ENCODE measurements at regions not wholly inside any gene's neighbourhood (a gene's known extent, or its start where the extent isn't known, plus 50 kb on each side); places are given as distances from the start of the nearest gene placed in this dataset.

- no peak for DNase-seq
- WGBS, 3 donors: 78 to 97% (median 95%) methylated on average over 1 of the region's 1 CpG
- Histone ChIP-seq H3K27me3 (no peaks in the 10 kb centered on the region), H3K36me3 (no peaks in the 10 kb centered on the region), H3K4me3 (no peak overlapping the region), H3K9me3 (no peaks in the 10 kb centered on the region), H3K4me1 (ENCODE audit: insufficient read depth) (no peaks in the 10 kb centered on the region), H3K27ac (no peak overlapping the region)
- TF ChIP-seq EP300 (IDR thresholded peaks at IDR 0.05) (no peak), CTCF (IDR thresholded peaks at IDR 0.05) (no peak), POLR2A (IDR thresholded peaks at IDR 0.05) (no peak)
- intact Hi-C loops (cut with DNase I): no loop called here
Measured at GRCh38 chr14:83208341-83208740, 1674.7 kb upstream of the SEL1L start.

GRCh38 chr14:83217492-83217891, 1683.8 kb upstream of the SEL1L start:
- TF ChIP-seq POLR2A (IDR thresholded peaks at IDR 0.05) (no peak), CTCF (IDR thresholded peaks at IDR 0.05) (no peak), EP300 (IDR thresholded peaks at IDR 0.05) (no peak)
- Histone ChIP-seq H3K27me3 (no peaks in the 10 kb centered on the region), H3K4me3 (no peak overlapping the region), H3K9me3 (no peaks in the 10 kb centered on the region), H3K36me3 (no peaks in the 10 kb centered on the region), H3K27ac (no peak overlapping the region), H3K4me1 (ENCODE audit: insufficient read depth) (no peaks in the 10 kb centered on the region)
- no peak for DNase-seq
- intact Hi-C loops (cut with DNase I): no loop called here

DNA sequence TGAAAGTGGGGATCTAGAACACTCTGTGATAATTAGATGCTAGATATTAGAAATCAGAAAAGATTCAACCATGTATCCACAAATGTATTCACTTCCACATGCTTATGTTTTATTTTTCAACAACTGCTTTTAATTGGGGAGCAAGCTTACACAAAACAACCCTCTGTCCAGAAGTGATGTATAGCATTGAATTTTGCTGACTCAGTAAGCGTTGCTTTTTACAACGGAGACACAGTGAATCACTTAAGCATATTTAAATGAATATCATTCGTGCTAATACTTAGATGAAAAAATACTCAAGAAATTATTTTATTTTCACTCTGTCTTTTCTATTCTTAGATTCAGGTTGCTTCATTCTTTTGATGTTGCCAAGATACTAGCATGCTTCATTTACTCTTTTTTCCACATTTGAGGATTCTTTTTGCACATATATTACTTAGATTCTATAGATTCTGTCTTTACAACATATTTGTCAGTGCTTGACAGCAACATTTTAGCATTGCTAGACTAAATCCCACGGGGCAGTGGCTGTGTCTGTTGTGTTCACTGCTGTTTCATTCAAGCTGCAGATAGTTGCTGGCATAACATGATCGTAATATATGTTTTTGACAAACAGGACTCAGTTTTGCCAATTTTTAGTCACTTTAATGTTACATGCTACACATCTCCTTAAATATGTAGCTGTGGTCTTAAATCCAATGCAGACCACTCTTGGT, 1714.4 kb upstream of the SEL1L start:
- H3K27me3 ChIP-seq: no peaks in the 10 kb centered on the region
- DNase-seq: no peak
- no peak overlapping the region for H3K4me3 ChIP-seq
- H3K9me3 ChIP-seq: no peaks in the 10 kb centered on the region
- WGBS, 3 donors: 79 to 82% (median 81%) methylated on average over 5 of the region's 5 CpGs
- no peaks in the 10 kb centered on the region for H3K36me3 ChIP-seq
- intact Hi-C loops (cut with DNase I): no loop called here
- TF ChIP-seq EP300 (IDR thresholded peaks at IDR 0.05) (no peak), CTCF (IDR thresholded peaks at IDR 0.05) (no peak), POLR2A (IDR thresholded peaks at IDR 0.05) (no peak)
- no peaks in the 10 kb centered on the region for H3K4me1 ChIP-seq (ENCODE audit: insufficient read depth)
- no peak overlapping the region for H3K27ac ChIP-seq

GRCh38 chr14:83251402-83251801, 1717.7 kb upstream of the SEL1L start:
- intact Hi-C loops (cut with DNase I): no loop called here
- Histone ChIP-seq H3K4me1 (ENCODE audit: insufficient read depth) (no peaks in the 10 kb centered on the region), H3K4me3 (no peak overlapping the region), H3K36me3 (no peaks in the 10 kb centered on the region), H3K27ac (no peak overlapping the region), H3K9me3 (no peaks in the 10 kb centered on the region), H3K27me3 (no peaks in the 10 kb centered on the region)
- DNase-seq: no peak
- no peak for TF ChIP-seq CTCF (IDR thresholded peaks at IDR 0.05)
- 70 to 85% (median 82%) methylated on average over 2 of the region's 2 CpGs for WGBS, 3 donors

Data from ovary (tissue), 7 donors.